ENCODE measurements at regions not wholly inside any gene's neighbourhood (a gene's known extent, or its start where the extent isn't known, plus 50 kb on each side); places are given as distances from the start of the nearest gene placed in this dataset.

GRCh38 chr6:23340271-23340670 lies 770.9 kb downstream of the HDGFL1 start:
- no peak for TF ChIP-seq CTCF (IDR thresholded peaks at IDR 0.05)
- no peak for TF ChIP-seq POLR2A (IDR thresholded peaks at IDR 0.05)
